GM18951 (cell line): ENCODE measurements at regions not wholly inside any gene's neighbourhood (a gene's known extent, or its start where the extent isn't known, plus 50 kb on each side); places are given as distances from the start of the nearest gene placed in this dataset.

Experiments
- POLR2A ChIP-seq: IDR thresholded peaks from 4 replicates; pipeline ENCODE4 v1.6.1; 2011; ENCODE audit warnings: mild to moderate bottlenecking; ENCODE audit not compliant: insufficient read length, insufficient read depth; ENCODE audit errors: extremely low read depth
- in situ Hi-C: fragments of 300-500 bp; cut with MboI; formaldehyde crosslinking; loops from one replicate; pipeline ENCODE4 v1.12.0; 2022; ENCODE audit warnings: low sequenced_read_pairs, mixed read lengths, inconsistent platforms; ENCODE audit not compliant: unreplicated experiment

- in situ Hi-C loops, result no loop called here
- TF ChIP-seq POLR2A, result no peak
Measured at GRCh38 chr11:11169715-11170351, 183.2 kb downstream of the CSNK2A3 start.

- TF ChIP-seq POLR2A, result no peak
Measured at GRCh38 chr11:11167806-11168205, 185.2 kb downstream of the CSNK2A3 start.

DNA sequence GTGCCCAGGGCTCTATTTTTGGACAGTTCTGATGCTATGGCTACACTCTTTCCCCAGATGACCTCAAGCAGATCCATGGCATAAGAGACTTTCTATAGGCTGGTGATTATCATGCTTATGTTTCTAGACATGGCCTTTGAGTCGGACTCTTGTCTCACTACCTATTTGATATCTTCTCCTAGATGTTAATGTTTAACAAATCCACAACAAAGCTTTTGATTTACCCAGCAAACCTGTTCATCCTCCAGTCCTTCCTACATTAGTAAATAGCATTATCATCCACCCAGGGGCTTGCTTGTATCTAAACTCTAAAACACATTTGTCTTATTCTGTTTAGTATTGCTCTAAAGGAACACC lies 188.7 kb downstream of the CSNK2A3 start:
- no peak for TF ChIP-seq POLR2A
- in situ Hi-C loops, result no loop called here

More at GRCh38 chr11:11167806-11168205, 185.2 kb downstream of the CSNK2A3 start:
- in situ Hi-C loops, result no loop called here

DNA sequence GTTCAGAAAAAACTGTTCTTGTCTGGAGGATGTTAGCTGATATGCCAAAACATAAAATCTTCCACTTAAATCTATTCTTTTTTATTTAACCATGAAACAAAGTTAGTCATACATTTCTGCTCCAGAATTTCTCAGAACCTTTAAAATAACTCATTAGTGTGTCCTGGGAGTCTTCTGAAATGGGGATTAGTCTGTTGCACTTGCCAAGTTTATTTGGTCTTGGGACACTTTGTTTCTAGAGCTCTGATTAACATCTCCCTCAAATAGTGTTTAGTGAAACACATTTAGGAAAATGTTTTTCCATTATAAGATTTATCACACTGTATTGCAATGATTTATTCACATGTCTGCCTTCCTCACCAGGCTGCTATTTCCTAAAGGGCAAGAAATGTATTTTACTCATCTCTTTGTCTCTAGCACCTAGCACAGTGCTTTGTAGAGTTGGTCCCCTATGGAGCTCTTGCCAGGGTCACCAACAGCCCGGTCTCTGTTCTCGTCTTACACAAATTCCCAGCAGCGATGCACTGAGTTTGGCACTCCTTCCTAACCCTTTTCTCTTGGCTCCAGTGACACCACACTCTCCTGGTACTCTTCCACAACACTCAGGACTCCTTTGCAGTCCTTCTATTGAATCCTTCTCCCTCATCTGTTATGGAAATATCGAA lies 189.2 kb downstream of the CSNK2A3 start:
- TF ChIP-seq POLR2A, result no peak
- in situ Hi-C loops, result no loop called here

DNA sequence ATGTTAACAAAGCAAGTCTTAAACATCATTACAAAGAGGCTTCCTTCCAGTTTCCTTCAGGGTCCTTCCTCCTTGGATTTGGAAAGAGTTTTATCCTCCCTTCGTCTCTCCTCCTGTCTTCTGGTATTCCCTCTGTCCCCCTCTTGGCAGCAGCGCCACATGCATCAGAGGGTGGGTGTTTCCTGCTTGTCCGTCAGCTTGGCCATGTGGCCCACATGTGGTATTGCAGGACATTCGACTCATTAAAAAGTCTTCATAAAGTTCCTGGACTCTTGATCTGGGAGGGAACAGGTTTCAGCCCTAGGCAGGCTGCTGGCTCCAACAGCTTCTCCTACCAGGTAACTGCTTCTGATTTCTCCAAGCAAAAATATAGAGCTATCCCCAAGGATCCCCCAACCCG lies 189.8 kb downstream of the CSNK2A3 start:
- TF ChIP-seq POLR2A, result no peak
- in situ Hi-C loops, result no loop called here

- in situ Hi-C loops, result no loop called here
- TF ChIP-seq POLR2A, result no peak
Measured at GRCh38 chr11:11157185-11157584, 195.9 kb downstream of the CSNK2A3 start.

- in situ Hi-C loops, result no loop called here
- TF ChIP-seq POLR2A, result no peak
Measured at GRCh38 chr11:11155962-11156815, 196.9 kb downstream of the CSNK2A3 start.

- TF ChIP-seq POLR2A, result no peak
- in situ Hi-C loops, result no loop called here
Measured at GRCh38 chr11:11152877-11153276, 200.2 kb downstream of the CSNK2A3 start.

GRCh38 chr11:11149671-11150459 lies 203.2 kb downstream of the CSNK2A3 start:
- in situ Hi-C loops, result no loop called here
- TF ChIP-seq POLR2A, result no peak

GRCh38 chr11:11148596-11148995 lies 204.5 kb downstream of the CSNK2A3 start:
- in situ Hi-C loops, result no loop called here

GRCh38 chr11:11148104-11148509 lies 204.9 kb downstream of the CSNK2A3 start:
- TF ChIP-seq POLR2A, result no peak
- in situ Hi-C loops, result no loop called here

More at GRCh38 chr11:11148596-11148995, 204.5 kb downstream of the CSNK2A3 start:
- no peak for TF ChIP-seq POLR2A

DNA sequence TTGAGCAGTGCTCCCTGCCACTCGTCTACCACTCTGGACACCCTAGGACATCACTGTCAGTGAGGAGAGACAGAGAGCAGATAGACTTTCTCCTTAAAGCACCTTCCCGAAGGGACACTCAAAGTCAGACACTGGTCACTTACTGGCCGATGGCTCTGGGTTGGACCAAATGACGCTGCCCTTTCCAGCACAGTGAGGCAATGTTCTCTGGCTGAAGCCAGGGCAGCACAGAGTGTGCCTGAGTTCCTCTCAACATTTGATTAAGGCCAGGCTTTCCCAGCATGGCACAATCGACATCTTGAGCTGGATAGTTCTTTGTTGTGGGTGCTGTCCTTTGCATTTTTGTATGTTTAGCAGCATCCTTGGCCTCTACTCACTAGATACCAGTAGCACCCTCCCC lies 206.2 kb downstream of the CSNK2A3 start:
- in situ Hi-C loops, result no loop called here
- no peak for TF ChIP-seq POLR2A

DNA sequence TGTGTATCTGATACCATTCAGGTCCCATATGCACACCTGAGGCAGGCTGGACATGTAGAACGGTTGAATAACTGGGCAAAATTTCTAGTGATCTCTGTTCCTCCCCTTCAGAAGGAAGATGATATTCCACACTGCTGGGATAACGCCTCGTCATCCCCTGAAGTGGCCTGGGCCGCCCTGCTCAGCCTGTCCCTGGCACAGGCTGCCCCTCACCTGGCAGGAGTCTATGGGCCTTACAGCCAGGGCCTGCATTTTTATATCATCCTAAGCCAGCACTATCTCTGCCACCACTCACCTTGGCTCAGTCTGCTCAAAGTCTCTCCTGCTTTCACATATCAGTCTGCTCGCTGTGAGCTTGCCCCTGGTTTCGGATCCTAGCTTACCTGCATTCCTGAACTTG lies 209.2 kb downstream of the CSNK2A3 start:
- TF ChIP-seq POLR2A, result no peak
- in situ Hi-C loops, result no loop called here
